Cardiac fibroblast (primary cell): ENCODE measurements at regions not wholly inside any gene's neighbourhood (a gene's known extent, or its start where the extent isn't known, plus 50 kb on each side); places are given as distances from the start of the nearest gene placed in this dataset.
A peak's percentile ranks its signal among the peaks of the same experiment; 100 is the strongest.
"Not testable (repeated sequence)": the region's sequence is repeated elsewhere in the genome, so short reads cannot be mapped to it uniquely, and the experiment has no call there.

Source experiments
- DNase-seq, 2 donors: peaks; one replicate each; pipeline versions ENCODE4 v3.0.0 to v3.0.0-alpha.2; 2010; ENCODE audit warnings: low read depth in 2 of 2
- H3K4me3 ChIP-seq, 2 donors: replicated peaks in 1 of 2; 1 replicate in 1 of 2; 2 replicates in 1 of 2; pipeline ENCODE4 v1.5.1; 2011; ENCODE audit warnings: low read depth in 2 of 2, low read length in 2 of 2, mild to moderate bottlenecking in 2 of 2, moderate library complexity in 1 of 2
- CTCF ChIP-seq: IDR thresholded peaks from one replicate; pipeline ENCODE4 v1.5.1; 2011; ENCODE audit warnings: low read depth, mild to moderate bottlenecking, low read length, inconsistent platforms

- no peak overlapping the region for H3K4me3 ChIP-seq
- DNase-seq, result no peak
- no peak for TF ChIP-seq CTCF
Observed at GRCh38 chr4:30866907-30867306, 146.7 kb downstream of the PCDH7 start.

GRCh38 chr4:30867427-30867826 is 147.3 kb downstream of the PCDH7 start:
- no peak for DNase-seq
- no peak overlapping the region for H3K4me3 ChIP-seq
- TF ChIP-seq CTCF, result no peak

GRCh38 chr4:30868111-30868895 is 148.1 kb downstream of the PCDH7 start:
- no peak for TF ChIP-seq CTCF
- no peak for DNase-seq
- H3K4me3 ChIP-seq, result no peak overlapping the region

- not testable (repeated sequence) for DNase-seq
Observed at GRCh38 chr4:30869387-30869786, 149.2 kb downstream of the PCDH7 start.

GRCh38 chr4:30870513-30870912 is 150.3 kb downstream of the PCDH7 start:
- DNase-seq, result peak in 1 of 2 donors; percentile 18
- TF ChIP-seq CTCF, result no peak
- no peak overlapping the region for H3K4me3 ChIP-seq

More at GRCh38 chr4:30869387-30869786, 149.2 kb downstream of the PCDH7 start:
- H3K4me3 ChIP-seq, result not testable (repeated sequence)

GRCh38 chr4:30875658-30876269 is 155.6 kb downstream of the PCDH7 start:
- H3K4me3 ChIP-seq, result no peak overlapping the region
- peak; percentile 22 to 38 for DNase-seq
- no peak for TF ChIP-seq CTCF

- DNase-seq, result no peak
- no peak overlapping the region for H3K4me3 ChIP-seq
- TF ChIP-seq CTCF, result no peak
Observed at GRCh38 chr4:30879855-30880598, 159.9 kb downstream of the PCDH7 start.
